Epithelial cell of proximal tubule (primary cell): ENCODE measurements at regions not wholly inside any gene's neighbourhood (a gene's known extent, or its start where the extent isn't known, plus 50 kb on each side); places are given as distances from the start of the nearest gene placed in this dataset.

Experiments used
- DNase-seq: peaks from one replicate; pipeline ENCODE4 v3.0.0-alpha.2; 2011; ENCODE audit warnings: low read depth
- H3K4me3 ChIP-seq: 2 replicates; pipeline ENCODE4 v1.5.1; 2011; ENCODE audit warnings: low read depth, mild to moderate bottlenecking, low read length
- TF ChIP-seq, protein P1 (sequence below): conservative IDR thresholded peaks from 2 replicates; pipeline ENCODE4 v1.5.1; 2012; ENCODE audit warnings: low read depth, mild to moderate bottlenecking, low read length

GRCh38 chr9:80144406-80144805 lies 572.6 kb downstream of the TLE4 start:
- H3K4me3 ChIP-seq: no peak overlapping the region
- no peak for DNase-seq
- TF ChIP-seq, protein P1, sequence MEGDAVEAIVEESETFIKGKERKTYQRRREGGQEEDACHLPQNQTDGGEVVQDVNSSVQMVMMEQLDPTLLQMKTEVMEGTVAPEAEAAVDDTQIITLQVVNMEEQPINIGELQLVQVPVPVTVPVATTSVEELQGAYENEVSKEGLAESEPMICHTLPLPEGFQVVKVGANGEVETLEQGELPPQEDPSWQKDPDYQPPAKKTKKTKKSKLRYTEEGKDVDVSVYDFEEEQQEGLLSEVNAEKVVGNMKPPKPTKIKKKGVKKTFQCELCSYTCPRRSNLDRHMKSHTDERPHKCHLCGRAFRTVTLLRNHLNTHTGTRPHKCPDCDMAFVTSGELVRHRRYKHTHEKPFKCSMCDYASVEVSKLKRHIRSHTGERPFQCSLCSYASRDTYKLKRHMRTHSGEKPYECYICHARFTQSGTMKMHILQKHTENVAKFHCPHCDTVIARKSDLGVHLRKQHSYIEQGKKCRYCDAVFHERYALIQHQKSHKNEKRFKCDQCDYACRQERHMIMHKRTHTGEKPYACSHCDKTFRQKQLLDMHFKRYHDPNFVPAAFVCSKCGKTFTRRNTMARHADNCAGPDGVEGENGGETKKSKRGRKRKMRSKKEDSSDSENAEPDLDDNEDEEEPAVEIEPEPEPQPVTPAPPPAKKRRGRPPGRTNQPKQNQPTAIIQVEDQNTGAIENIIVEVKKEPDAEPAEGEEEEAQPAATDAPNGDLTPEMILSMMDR: no peak

DNA sequence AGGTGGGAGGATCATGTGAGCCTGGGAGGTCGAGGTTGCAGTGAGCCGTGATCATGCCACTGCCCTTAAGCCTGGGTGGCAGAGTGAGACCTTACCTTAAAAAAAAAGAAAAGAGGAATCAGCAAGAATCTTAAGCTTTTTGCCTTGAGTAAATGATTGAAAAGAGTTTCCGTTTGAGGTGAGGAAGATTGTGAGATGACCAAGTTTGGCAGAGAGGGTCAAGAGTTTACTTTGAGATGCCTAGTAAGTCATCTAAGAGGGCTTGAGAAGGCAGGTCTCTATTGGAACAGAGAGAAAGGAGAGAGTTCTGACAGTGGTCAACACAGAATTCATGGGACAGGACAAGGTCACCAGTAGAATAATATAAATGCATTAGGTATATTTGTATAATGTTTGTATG lies 572.1 kb downstream of the TLE4 start:
- no peak overlapping the region for H3K4me3 ChIP-seq
- TF ChIP-seq, protein P1: no peak
- peak; percentile 3 for DNase-seq

- DNase-seq: no peak
- no peak overlapping the region for H3K4me3 ChIP-seq
- TF ChIP-seq, protein P1: no peak
Measured at GRCh38 chr9:80134487-80134886, 562.7 kb downstream of the TLE4 start.

GRCh38 chr9:80131627-80132026 lies 559.9 kb downstream of the TLE4 start:
- H3K4me3 ChIP-seq: no peak overlapping the region
- TF ChIP-seq, protein P1: no peak
- no peak for DNase-seq

DNA sequence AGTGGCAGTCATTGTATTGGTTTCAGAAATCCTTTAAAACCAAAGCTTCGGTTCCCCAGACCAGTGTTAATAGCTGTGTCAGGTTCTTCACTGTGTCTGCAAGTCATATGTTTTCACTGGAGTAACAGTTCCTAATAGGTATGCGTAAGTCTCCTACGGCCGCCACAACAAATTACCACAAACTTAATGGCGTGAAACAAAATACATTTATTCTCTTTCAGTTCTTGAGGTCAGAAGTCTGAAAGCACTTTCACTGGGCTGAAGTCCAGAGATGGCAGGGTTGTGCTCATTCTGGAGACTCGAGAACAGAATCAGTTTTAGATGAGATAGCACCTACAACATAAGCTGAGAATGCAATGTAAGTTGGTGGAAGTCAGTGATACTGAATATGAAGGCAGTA lies 556.2 kb downstream of the TLE4 start:
- no peak overlapping the region for H3K4me3 ChIP-seq
- TF ChIP-seq, protein P1: no peak
- DNase-seq: peak; percentile 16

- no peak for DNase-seq
- no peak overlapping the region for H3K4me3 ChIP-seq
- TF ChIP-seq, protein P1: no peak
Measured at GRCh38 chr9:80125731-80126264, 554.0 kb downstream of the TLE4 start.

DNA sequence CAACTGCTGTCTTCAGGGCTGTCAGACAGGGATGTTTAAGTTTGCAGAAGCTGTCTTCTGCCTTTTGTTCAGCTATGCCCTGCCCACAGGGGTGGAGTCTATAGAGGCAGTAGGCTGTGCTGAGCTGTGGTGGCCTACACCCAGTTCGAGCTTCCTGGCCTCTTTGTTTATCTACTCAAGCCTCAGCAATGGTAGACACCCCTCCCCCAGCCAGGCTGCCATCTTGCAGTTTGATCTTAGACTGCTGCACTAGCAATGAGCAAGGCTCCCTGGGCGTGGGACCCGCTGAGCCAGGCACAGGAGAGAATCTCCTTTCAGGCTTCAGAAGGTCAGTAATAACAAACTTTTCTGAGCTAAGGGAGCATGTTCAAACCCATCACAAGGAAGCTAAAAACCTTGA lies 545.3 kb downstream of the TLE4 start:
- TF ChIP-seq, protein P1: no peak
- no peak overlapping the region for H3K4me3 ChIP-seq
- DNase-seq: no peak
